Keratinocyte (primary cell): ENCODE measurements at regions not wholly inside any gene's neighbourhood (a gene's known extent, or its start where the extent isn't known, plus 50 kb on each side); places are given as distances from the start of the nearest gene placed in this dataset.

Experiments
- DNase-seq: peaks from one replicate; pipeline ENCODE4 v3.0.0-alpha.2; 2011; ENCODE audit warnings: low read depth, missing footprints, low spot score
- FAIRE-seq: peaks from 2 replicates; lab custom pipeline; 2011; peaks lifted over from hg19 to GRCh38; lab: Jason Lieb, UNC
- H2AFZ ChIP-seq: 2 replicates; pipeline ENCODE4 v1.6.0; 2012; ENCODE audit warnings: low read length, control low read depth, inconsistent platforms; ENCODE audit not compliant: control insufficient read depth
- H3K27ac ChIP-seq: 2 replicates; pipeline ENCODE4 v1.5.1; 2011; ENCODE audit warnings: low read length; ENCODE audit not compliant: control insufficient read depth, insufficient read depth
- H3K27me3 ChIP-seq: 3 replicates; pipeline ENCODE4 v1.6.0; 2011; ENCODE audit warnings: low read length; ENCODE audit not compliant: control insufficient read depth, insufficient read depth; ENCODE audit errors: extremely low read depth
- H3K36me3 ChIP-seq, 2 experiments: 2 replicates in 1 of 2; 3 replicates in 1 of 2; pipeline ENCODE4 v1.5.1; 2011; ENCODE audit warnings: low read length in 2 of 2, mild to moderate bottlenecking in 1 of 2; ENCODE audit not compliant: control insufficient read depth in 2 of 2, insufficient read depth in 2 of 2; ENCODE audit errors: extremely low read depth in 1 of 2
- H3K4me1 ChIP-seq: 3 replicates; pipeline ENCODE4 v1.5.1; 2011; ENCODE audit warnings: low read length; ENCODE audit not compliant: control insufficient read depth, insufficient read depth; ENCODE audit errors: extremely low read depth
- H3K4me2 ChIP-seq: 3 replicates; pipeline ENCODE4 v1.6.0; 2011; ENCODE audit warnings: low read depth, low read length; ENCODE audit not compliant: control insufficient read depth, insufficient read depth; ENCODE audit errors: extremely low read depth
- H3K4me3 ChIP-seq, 3 experiments: fragments of 200-600 bp in 1 of 3; sonication (generic) in 1 of 3; 2 replicates in 2 of 3; 3 replicates in 1 of 3; pipeline ENCODE4 v1.5.1; 2011 to 2016; ENCODE audit warnings: low read length in 3 of 3, mild to moderate bottlenecking in 3 of 3, control low read depth in 2 of 3, inconsistent platforms in 1 of 3, low read depth in 1 of 3, mixed read lengths in 1 of 3, mixed run types in 1 of 3, moderate library complexity in 1 of 3; ENCODE audit not compliant: control insufficient read depth in 2 of 3, insufficient read depth in 2 of 3; ENCODE audit errors: extremely low read depth in 1 of 3
- H3K79me2 ChIP-seq: 2 replicates; pipeline ENCODE4 v1.6.0; 2012; ENCODE audit warnings: low read length; ENCODE audit not compliant: control insufficient read depth, insufficient read depth
- H3K9ac ChIP-seq: 3 replicates; pipeline ENCODE4 v1.6.0; 2011; ENCODE audit warnings: low read length; ENCODE audit not compliant: control insufficient read depth, insufficient read depth; ENCODE audit errors: extremely low read depth
- H3K9me1 ChIP-seq: 3 replicates; pipeline ENCODE4 v1.6.0; 2011; ENCODE audit warnings: low read length; ENCODE audit not compliant: control insufficient read depth, insufficient read depth; ENCODE audit errors: extremely low read depth
- H3K9me3 ChIP-seq: 2 replicates; pipeline ENCODE4 v1.5.1; 2012; ENCODE audit warnings: low read depth, low read length; ENCODE audit not compliant: control insufficient read depth
- H4K20me1 ChIP-seq: 3 replicates; pipeline ENCODE4 v1.6.0; 2011; ENCODE audit warnings: low read length; ENCODE audit not compliant: control insufficient read depth, insufficient read depth; ENCODE audit errors: extremely low read depth
- CTCF ChIP-seq, 3 experiments: IDR thresholded peaks in 1 of 3; conservative IDR thresholded peaks in 1 of 3; optimal IDR thresholded peaks in 1 of 3; 2 replicates in 2 of 3; 3 replicates in 1 of 3; pipeline versions ENCODE3 to v1.5.1; 2011; ENCODE audit warnings: low read length in 3 of 3, mild to moderate bottlenecking in 3 of 3, moderate library complexity in 2 of 3, control low read depth in 1 of 3, inconsistent platforms in 1 of 3; ENCODE audit not compliant: insufficient read depth in 2 of 3; ENCODE audit errors: extremely low read depth in 1 of 3
- EZH2 ChIP-seq: IDR thresholded peaks from one replicate; pipeline ENCODE4 v1.6.1; 2012; ENCODE audit warnings: inconsistent platforms, mild to moderate bottlenecking, low read length, moderate library complexity
- dilution Hi-C: fragments of 300-500 bp; cut with MboI; formaldehyde crosslinking; loops from one replicate; pipeline ENCODE4 v1.7.0; 2020; ENCODE audit warnings: low sequenced_read_pairs; ENCODE audit not compliant: extremely low pct_ligation_motif_present

GRCh38 chr5:124919076-124919475 lies 172.6 kb upstream of the ZNF608 start:
- no peaks in the 10 kb centered on the region for H4K20me1 ChIP-seq
- H3K4me2 ChIP-seq: no peak overlapping the region
- no peaks in the 10 kb centered on the region for H3K36me3 ChIP-seq
- no peak overlapping the region for H3K9ac ChIP-seq
- no peaks in the 10 kb centered on the region for H3K9me3 ChIP-seq
- H3K27ac ChIP-seq: no peak overlapping the region
- no peaks in the 10 kb centered on the region for H3K79me2 ChIP-seq
- FAIRE-seq (no peak), DNase-seq (no peak)
- no peak overlapping the region for H3K4me3 ChIP-seq
- H3K4me1 ChIP-seq: peaks cover 2% of the 10 kb centered on the region
- no peaks in the 10 kb centered on the region for H3K27me3 ChIP-seq
- TF ChIP-seq CTCF (optimal IDR thresholded peaks at IDR 0.05 in 1 of 3, IDR thresholded peaks at IDR 0.05 in 1 of 3, conservative IDR thresholded peaks at IDR 0.05 in 1 of 3; ENCODE audit: extremely low read depth in 1 of 3, insufficient read depth in 2 of 3, low read length in 3 of 3) (no peak), EZH2 (no peak)
- H2AFZ ChIP-seq: no peak overlapping the region
- dilution Hi-C loops: no loop called here
- H3K9me1 ChIP-seq: no peaks in the 10 kb centered on the region

GRCh38 chr5:124919747-124920525 lies 173.5 kb upstream of the ZNF608 start:
- H3K9me3 ChIP-seq: no peaks in the 10 kb centered on the region
- no peak overlapping the region for H2AFZ ChIP-seq
- H3K27ac ChIP-seq: no peak overlapping the region
- no peak for TF ChIP-seq CTCF (optimal IDR thresholded peaks at IDR 0.05 in 1 of 3, IDR thresholded peaks at IDR 0.05 in 1 of 3, conservative IDR thresholded peaks at IDR 0.05 in 1 of 3; ENCODE audit: extremely low read depth in 1 of 3, insufficient read depth in 2 of 3, low read length in 3 of 3)
- TF ChIP-seq EZH2: no peak
- no peaks in the 10 kb centered on the region for H3K27me3 ChIP-seq
- dilution Hi-C loops: no loop called here
- H3K4me2 ChIP-seq: no peak overlapping the region
- H4K20me1 ChIP-seq: no peaks in the 10 kb centered on the region
- H3K4me1 ChIP-seq: peaks cover 2% of the 10 kb centered on the region
- DNase-seq (no peak), FAIRE-seq (no peak)
- H3K4me3 ChIP-seq: no peak overlapping the region
- H3K9ac ChIP-seq: no peak overlapping the region
- no peaks in the 10 kb centered on the region for H3K36me3 ChIP-seq
- H3K79me2 ChIP-seq: no peaks in the 10 kb centered on the region
- H3K9me1 ChIP-seq: no peaks in the 10 kb centered on the region
